Stimulated activated CD4-positive, alpha-beta T cell treated with anti-CD3 and anti-CD28 coated beads, Interleukin-1b, Interleukin-23, amount 100 ng/mL, for 24 hours (primary cell): ENCODE measurements at regions not wholly inside any gene's neighbourhood (a gene's known extent, or its start where the extent isn't known, plus 50 kb on each side); places are given as distances from the start of the nearest gene placed in this dataset.

ENCODE experiments used
- DNase-seq, 4 experiments: peaks; one replicate each; pipeline ENCODE4 v3.0.0-alpha.2; 2020; ENCODE audit warnings: low read depth in 4 of 4, low spot score in 1 of 4

DNA sequence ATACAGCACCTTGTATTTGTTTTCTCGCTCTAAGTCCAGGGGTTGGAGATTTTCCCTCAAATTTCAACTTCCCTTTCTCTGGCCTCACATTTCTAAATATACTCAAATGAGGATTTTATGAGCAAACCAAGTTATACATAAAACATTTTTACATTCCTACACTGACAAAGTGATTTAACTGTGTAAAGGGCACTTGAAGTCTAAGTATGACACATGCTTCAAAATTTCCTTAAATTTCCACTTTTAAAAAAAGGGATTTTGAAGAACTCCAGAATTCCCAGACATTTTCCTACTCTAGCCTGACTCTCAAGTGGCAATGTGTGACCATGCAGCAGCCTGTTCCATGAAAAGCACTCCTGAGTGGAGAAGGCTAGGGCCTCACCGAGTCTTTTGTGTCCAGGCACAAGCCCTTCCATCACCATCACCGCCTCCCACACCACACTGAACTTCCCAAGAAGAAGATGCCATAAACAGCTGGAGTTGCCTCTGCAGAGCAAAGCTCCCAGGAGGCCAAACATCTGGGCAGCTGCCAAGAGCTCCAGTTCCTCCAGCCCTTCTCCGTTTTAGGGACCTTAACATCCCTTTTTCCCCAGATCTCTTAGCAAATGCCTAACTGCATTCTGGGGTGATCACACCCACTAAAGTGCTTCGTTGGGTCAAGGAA, 68.9 kb downstream of the NCR2 start:
- no peak for DNase-seq

DNA sequence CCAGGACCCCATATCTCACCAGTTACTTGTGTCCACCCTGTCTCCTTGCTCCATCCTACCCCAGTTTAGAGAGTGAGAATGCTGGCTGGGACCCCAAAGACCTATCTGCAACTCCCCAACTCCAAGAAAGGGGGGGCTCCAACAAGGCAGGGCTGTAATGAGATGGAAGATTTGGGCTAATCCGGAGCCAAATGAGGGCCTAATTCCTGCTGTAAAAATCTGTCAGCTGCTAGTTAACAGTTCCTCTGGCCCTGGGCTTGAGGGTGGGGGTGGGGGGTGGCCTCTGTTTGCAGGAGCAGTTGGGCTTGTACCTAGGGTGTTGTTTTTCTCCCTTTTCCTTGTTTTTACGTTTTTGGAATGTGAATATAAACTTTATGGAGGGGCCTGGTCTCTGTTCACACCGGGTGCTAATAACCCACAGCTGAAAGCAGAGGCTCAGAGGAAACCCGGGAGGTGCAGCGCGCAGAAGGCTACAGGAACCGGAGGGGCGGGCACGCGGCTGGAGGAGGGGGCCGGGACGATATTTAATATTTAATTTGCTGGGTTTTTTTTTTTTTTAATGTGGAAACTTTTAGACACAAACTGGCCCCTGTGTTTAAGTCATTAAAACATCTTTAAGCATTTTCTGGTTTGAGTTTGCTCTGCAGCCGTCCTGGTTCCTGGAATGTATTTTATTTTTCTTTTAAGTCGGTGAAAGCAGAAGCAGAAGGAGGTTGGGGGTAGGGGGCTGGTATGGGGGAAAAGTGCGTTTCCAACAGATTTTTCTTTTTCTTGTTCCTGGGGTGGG, 70.7 kb downstream of the NCR2 start:
- no peak for DNase-seq

DNA sequence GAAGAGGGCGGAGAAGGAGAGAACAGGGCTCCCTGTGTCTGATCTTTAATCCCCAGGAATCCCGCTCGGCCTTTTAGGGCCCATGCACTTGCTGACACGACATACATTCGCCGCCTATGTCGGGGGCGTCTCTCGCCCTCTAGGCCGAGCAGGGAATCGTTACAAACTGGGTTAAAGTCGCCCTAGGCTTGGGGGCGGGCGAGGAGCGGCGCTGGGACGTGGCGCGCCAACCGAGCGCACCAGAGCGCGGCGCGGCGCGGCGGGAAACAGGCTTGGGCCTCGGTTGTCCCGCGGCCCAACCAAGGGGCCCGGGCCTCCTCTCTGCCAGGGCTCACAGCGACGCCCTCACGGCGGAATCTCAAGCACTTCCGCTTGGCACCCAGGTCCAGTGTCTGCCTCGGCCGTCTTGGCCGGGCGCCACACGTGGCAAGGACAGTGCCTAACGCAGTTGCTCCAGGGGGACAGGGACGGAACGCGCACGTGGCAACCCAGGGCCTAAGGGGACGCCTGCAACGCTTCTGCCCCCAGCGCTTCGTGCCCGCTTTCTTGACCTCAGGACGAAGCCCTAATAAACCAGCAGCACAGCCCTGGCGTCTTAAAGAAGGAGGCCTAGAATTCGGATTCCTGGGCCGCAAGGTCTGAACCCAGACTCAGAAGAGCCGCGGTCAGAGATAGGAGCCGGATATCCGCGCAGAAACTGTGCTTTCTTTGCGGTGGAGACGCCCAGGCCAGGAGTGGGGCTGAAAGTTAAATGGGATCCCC, 71.5 kb downstream of the NCR2 start:
- no peak for DNase-seq

DNA sequence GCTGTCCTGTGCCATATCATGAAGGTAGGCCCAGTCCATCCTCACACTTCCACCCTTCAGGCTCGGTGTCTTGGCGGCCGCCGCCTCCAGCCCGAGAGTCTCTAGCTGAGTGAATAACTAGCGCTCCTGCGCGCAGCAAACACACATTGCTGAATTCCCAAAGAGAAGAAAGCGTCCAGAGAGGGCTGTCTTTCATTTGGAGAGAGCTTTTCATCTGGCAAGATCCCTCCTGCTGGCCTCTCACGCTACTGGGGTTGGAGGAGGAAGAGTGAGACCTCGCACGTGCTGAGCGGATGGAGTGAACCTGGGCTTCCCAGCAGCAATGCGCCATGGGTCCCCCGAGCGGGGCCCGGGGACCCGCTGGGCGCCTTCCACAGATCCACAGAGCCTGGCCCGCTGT, 73.2 kb downstream of the NCR2 start:
- DNase-seq = no peak

DNA sequence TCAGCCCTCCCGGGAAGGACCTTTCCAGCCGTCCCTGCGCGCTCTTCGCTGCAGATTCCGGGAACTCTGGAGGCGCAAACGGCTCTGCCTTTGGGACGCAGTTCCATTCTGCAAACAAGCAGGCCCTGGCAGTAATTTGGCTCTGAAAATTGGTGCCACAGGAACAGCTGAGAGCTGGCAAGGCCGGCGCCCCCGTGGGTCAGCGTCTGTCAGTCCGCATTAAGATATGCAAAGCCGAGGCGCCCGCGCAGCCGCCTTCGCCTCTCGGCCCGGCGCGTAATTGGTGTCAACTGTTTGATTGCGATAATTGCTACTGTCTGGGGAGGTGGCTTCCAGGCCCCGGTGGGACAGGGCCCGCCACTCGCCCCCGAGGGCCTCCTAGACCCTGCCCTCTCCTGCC, 73.6 kb downstream of the NCR2 start:
- DNase-seq = no peak

DNA sequence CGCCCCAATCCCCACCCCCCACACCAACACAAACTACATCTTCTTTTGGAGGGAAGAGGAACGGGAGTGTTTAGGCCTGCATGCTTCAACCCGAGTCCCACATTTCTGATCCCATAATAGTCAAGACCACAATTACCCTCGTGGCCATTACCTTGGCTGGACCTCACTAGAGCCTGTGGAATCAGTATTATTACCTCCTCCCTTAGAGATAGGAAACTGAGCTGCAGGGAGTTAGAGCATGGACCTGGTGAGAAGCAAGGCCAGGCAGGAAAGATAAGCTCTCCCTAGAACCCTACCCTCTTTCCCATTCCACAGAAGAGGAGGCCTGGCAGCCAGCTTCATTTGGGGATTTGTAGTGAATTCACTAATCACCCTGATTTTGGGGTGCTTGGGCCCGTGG, 74.1 kb downstream of the NCR2 start:
- no peak for DNase-seq

DNA sequence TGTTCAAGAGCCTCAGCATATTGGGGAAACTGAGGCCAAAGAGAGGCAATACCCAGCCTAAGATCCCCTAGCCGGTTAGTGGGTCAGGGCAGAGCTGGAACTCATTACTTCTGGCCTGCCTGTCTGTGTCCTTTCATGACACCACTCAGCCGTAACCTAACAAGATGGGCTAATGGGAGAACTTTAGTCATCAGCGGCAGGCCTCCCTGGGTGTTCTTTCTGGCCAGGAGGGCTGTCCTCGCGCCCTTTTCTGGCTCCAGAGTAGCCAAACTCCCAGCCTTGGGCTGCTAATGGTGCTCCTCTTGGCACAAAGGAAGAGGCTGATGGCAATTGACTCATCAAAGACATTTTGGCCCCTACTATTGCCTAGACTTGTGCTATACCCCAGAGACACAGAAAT, 76.6 kb downstream of the NCR2 start:
- no peak for DNase-seq

DNA sequence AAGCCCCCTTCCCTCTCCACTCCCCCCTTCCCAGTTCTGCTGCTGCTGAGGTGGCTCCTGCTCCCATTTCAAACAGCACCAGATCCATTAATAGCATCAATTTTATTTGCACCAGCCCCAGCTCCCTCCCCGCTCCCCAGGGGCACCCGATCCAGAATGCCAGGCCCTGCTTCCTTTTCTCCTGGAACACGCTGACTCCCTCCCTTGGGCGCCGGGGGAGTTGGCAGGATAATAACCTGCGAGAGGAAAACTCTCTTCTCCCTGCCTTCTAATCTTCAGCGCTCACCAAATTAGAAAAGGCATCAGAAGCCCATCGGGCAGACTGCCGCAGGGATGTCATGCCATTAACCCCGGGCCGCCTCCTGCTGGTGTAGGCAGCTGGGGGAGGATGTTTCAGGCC, 77.8 kb downstream of the NCR2 start:
- DNase-seq = no peak

DNA sequence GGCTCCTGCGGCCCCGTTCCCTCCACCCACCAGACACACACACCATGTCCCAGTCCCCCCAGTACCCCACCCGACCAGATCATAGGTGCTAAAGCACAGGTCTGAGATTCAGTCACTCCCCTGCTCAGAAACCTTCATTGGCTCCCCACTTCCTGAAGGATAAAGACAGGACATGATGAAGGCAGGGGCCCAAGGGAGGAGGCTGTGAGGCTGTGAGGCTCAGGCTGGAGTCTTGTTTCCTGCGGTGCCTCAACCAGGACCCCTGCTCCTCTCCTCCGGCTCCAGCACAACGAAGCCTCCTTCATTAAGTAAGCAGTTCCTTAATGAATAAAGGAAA, 81.1 kb downstream of the NCR2 start:
- no peak for DNase-seq

DNA sequence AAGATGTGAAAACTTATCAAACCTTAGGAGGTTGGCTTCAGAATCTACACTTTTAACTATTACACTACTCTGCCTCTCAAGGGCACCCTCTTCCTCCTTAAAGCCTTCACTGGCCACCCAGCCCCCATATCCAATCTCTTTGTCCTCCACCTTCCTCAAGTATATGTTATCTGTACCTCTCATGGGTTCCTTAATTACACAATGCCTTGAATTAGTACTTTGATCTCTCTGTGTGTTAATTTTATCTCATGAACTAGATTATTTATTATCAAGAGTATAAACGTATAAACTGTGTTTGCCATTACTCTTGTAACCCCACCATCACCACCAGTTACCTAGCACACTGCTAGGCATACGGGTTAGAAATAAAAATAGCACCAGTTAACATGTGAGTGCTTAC, 83.3 kb downstream of the NCR2 start:
- no peak for DNase-seq

DNA sequence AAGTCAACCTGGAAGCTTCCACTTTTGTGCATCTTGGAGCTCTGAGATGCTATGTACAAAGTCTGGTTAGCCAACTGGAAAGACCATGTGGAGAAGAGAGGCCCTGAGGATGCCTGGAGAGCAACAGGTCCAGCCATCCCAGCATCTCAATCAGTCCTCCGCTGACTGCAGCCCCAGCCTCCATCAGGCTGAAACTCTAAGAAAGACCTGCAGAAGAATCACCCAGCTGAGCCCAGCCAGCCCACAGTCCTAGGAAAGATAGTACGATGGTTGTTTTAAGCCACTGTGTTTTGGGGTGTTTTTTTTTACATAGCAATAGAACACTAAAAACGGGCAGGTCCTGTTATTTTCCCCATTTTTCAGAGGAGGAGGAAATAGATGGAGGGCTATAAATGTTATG, 84.0 kb downstream of the NCR2 start:
- no peak for DNase-seq

DNA sequence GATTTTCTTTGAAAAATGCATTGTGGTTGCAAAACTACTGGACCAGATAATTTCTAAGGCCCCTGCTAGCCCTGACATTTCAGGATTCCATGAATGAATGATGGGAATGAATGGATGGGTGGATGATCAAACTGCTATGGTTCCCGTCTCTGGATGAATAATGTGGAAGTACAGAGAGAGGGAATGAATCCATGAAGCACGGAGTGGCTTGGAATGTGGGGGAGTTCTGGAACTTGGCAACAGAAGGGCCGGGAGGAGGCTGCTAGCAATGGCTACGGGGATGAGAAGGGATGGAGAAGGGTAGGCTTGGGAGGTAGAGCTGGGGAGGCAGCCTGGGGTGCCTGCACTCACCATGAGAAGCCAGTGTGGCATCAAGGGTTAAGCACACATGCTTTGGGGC, 84.8 kb downstream of the NCR2 start:
- DNase-seq = no peak

DNA sequence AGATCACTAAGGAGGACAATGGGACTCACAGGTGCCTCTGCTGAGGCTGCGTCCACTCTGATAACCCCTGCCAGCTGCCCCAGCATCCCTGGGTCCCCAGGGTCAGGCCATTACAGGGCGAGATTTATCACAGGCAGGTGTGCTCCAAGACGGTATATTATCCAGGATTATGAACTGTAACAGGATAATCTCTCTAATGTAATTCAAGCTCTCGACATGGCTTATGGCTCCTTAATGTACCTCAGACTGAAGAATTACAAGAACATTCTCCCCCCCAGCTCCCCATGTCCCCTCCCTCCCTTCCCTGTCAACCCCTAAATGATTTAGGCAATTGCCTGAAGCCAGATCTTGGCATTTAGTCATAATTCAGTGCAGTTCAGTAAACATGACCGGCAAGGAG, 86.8 kb downstream of the NCR2 start:
- DNase-seq = no peak

DNA sequence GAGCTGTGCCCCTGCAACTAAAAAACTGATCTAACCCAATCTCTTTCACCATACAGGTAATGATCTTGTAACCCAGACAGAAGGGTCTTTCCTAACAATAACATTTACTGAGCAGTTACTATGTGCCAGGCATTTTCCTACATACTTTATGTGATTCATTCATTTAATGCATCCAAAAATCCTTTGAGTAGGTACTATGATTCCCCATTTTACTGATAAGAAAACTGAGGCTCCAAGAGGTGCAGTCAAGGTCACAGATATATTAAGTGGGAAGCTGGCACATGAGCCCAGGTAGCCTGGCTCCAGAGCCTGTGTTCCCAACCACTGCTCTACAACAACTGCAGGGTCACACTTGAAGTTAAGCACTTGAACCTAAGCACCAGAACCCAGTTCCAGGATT, 87.6 kb downstream of the NCR2 start:
- DNase-seq = no peak

DNA sequence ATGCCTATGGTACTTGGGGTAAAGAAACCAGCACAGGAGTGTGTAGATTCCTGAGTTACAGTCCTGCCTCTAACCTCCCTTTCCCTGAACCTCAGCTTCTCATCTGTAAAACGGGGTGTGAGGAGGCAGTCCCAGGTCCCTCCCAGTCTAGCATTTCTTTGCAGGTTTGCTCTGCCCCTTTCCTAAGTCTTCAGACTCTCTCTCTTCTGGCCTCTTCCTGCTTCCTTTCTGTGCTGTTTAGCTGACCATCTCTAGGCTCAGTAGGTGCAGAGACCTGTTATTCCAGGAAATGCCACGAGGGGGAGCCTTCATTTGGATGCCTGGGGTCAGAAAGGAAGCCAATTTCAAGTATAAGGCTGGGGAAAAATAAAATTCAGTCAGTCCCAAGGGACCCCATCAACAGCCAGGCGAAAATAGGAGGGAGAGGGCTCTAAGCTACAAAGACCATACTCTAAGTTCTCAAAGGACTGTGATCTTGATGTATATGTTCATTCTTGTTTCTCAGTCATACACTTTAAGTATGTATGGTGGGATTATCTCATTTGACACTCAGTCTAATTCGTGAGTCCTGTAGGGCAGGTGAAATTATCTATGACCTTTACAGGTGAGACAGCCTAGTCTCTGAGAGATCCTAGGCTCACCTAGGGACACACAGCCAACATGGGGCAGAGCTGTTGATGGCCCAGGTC, 89.1 kb downstream of the NCR2 start:
- DNase-seq = peak; percentile 59 to 92 (median 66)

DNA sequence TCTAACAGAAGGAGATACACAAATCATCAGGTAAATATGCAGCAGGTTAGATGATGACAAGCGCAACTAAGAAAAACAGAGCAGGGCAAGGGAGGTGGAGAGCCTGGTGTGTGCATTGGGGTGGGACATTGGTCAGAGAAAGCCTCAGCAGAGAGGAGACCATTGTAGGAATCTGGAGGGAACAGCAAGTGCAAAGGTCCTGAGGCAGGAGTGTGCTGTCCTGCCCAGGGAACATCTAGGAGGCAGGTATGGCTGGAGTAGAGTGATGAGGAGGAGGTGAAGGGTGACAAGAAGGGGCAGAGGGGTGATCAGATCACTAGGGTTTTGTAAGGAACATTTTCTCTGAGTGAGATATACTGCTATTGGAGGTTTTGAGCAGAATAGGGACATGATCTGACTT, 90.1 kb downstream of the NCR2 start:
- no peak for DNase-seq

DNA sequence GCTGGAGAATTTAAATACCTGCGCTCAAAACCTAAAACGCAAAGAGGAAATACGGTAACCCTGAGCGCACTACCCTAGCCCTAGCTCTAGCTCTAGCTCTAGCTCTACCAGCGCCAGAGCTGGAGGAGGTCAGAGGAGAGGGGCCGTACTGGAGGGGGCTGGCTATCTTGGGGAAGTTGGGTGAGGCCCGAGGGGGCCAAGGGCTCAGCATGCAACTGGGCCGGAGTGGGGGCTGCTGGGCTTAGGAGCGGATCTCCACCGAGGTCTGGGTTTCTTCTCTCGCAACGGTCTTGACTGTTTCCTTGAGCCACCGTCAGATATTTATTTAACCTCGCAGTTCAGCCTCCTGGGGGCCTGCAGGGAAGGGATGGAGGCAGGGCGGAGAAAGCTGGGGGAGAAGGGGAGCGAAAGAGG, 91.0 kb downstream of the NCR2 start:
- no peak for DNase-seq

DNA sequence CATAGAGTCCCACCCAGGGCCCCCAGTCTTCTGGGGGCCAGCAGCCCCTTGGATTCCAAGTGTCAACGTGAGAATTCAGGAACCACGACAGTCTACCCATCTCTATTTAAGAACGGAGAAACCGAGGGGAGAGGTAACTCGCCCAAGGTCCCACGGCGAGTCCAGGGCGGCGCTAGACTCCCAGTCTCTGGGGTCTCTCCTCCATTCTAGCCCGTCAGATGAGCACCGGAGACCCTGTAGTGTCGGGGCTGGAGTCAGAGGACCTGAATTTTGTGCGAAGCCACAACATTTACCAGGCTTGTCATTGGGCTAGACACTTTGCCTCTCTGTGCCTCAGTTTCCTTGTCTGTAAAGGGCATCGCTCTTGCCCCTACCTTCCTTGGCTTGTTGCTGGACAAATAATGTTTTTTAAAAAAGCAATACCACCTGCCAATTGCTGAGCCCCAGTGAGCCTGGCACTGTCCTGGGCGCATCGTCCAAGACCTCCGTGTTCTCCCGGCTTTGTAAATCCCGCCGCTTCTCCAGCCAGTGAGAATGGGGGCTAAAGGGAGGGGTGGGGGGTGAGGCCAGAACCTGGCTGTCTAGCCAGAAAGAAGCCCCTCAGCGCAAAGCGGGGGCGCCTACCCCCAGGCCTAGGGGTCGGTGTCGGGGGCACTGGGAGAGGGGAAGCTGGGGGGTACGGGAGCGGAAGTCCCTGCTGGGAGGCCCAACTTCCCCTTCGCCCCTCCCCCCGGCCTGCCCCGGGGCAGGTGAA, 91.7 kb downstream of the NCR2 start:
- no peak for DNase-seq

DNA sequence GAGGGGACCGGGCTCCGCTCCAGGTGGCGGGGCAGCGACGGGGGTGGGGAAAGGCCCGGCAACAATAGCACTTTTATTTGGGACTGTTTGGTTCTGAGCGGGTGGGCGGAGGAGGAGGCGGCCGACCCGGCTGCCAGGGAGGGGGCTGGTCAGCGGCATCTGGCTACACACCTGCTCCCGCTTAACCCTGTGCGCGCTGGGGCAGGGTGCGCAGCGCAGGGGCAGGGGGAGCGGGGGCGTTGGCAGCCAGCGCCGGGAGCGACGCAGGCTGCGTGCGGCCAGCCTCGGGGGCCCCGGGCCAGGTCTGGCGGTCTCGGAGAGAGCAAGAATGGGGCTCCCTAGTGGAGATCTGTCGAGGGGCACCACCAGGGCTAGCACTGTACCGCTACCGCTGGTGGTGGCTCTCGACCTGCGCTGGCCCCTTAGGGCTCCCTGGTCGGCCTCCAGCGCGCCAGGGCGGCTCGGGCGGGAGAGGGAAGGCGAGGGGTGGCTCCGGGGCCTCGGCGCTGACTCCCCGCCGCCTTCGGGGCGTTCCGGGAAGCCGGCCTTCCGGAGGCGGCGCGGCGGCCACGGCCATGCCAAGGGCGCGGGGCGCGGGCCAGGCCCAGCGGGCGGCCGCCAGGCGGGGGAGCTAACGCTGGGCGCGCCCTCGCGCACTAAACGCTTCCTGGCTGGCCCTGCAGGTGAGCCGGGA, 92.4 kb downstream of the NCR2 start:
- no peak for DNase-seq

DNA sequence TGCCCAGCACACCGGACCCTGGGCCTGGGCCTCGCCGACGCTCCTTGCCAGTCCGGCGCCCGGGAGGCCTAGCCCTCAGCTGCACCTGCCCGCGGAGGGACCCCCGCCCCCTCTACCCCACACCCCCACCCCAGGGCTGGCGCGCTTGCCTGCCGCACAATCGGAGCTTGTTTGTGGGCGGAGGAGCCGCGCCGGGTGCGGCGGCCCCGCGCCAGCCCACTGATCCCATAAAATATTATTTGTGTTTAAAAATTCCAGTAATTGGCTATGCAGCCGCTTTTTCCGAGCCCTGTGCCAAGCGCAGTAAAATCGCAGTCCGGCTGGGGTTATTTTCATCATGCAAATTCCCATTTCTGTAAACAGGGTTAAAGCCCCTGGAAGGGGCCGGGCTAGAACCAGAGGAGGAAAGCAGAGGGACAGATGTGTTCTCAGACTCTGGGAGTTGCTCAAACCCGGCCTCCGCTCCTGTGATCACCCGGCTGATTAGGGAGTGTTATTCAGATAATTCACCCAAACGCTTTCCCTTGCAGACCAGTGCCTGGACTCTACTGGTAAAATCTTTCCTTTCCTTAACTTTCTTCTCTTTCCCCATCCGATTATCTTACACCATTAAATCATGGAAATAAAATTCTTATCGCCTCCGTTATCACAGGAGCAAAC, 93.1 kb downstream of the NCR2 start:
- no peak for DNase-seq
